Liver (tissue), 8 donors: ENCODE measurements at regions not wholly inside any gene's neighbourhood (a gene's known extent, or its start where the extent isn't known, plus 50 kb on each side); places are given as distances from the start of the nearest gene placed in this dataset.

Experiments
- DNase-seq: peaks from one replicate; pipeline ENCODE4 v3.0.0-alpha.2; 2017; ENCODE audit warnings: low spot score
- H3K27ac ChIP-seq, 2 donors: one replicate each; pipeline ENCODE4 v1.7.0; 2013; ENCODE audit warnings: inconsistent platforms in 2 of 2, low read length in 2 of 2, control low read depth in 1 of 2, low read depth in 1 of 2, mild to moderate bottlenecking in 1 of 2
- H3K27me3 ChIP-seq, 4 donors: one replicate each; pipeline versions ENCODE4 v1.6.1 to v1.7.0; 2013; ENCODE audit warnings: low read length in 3 of 4, inconsistent platforms in 1 of 4, mild to moderate bottlenecking in 1 of 4, moderate library complexity in 1 of 4; ENCODE audit not compliant: control insufficient read depth in 4 of 4, insufficient read depth in 4 of 4
- H3K36me3 ChIP-seq, 4 donors: one replicate each; pipeline versions ENCODE4 v1.6.1 to v1.7.0; 2013; ENCODE audit warnings: low read length in 3 of 4, mild to moderate bottlenecking in 3 of 4, low read depth in 1 of 4, moderate library complexity in 1 of 4; ENCODE audit not compliant: control insufficient read depth in 4 of 4, insufficient read depth in 3 of 4
- H3K4me1 ChIP-seq, 4 donors: one replicate each; pipeline versions ENCODE4 v1.6.1 to v1.7.0; 2013; ENCODE audit warnings: low read length in 3 of 4, mild to moderate bottlenecking in 3 of 4, moderate library complexity in 1 of 4; ENCODE audit not compliant: control insufficient read depth in 4 of 4, insufficient read depth in 4 of 4
- H3K4me3 ChIP-seq, 3 donors: one replicate each; pipeline versions ENCODE4 v1.6.1 to v1.7.0; 2013; ENCODE audit warnings: low read length in 3 of 3, control low read depth in 1 of 3, low read depth in 1 of 3, mild to moderate bottlenecking in 1 of 3
- H3K9ac ChIP-seq, 2 donors: one replicate each; pipeline ENCODE4 v1.7.0; 2013; ENCODE audit warnings: low read length in 2 of 2, mild to moderate bottlenecking in 2 of 2, moderate library complexity in 2 of 2, control low read depth in 1 of 2, low read depth in 1 of 2
- H3K9me3 ChIP-seq, 4 donors: one replicate each; pipeline versions ENCODE4 v1.6.1 to v1.7.0; 2013; ENCODE audit warnings: low read length in 3 of 4; ENCODE audit not compliant: control insufficient read depth in 4 of 4
- ATF3 ChIP-seq: IDR thresholded peaks from 2 replicates; pipeline ENCODE4 v1.6.1; 2016; ENCODE audit warnings: antibody characterized with exemption
- CTCF ChIP-seq: fragments of 150-350 bp; IDR thresholded peaks from 2 replicates; pipeline ENCODE4 v1.5.1; 2017; ENCODE audit warnings: improper control_type of control experiment, low read depth, low read length; ENCODE audit not compliant: missing input control
- EGR1 ChIP-seq, 2 donors: IDR thresholded peaks; 2 replicates each; pipeline ENCODE4 v1.6.1; 2016 to 2018; ENCODE audit warnings: antibody characterized with exemption in 2 of 2, low read depth in 2 of 2
- FOXA1 ChIP-seq: IDR thresholded peaks from 2 replicates; pipeline ENCODE4 v1.6.1; 2016; ENCODE audit warnings: antibody characterized with exemption
- FOXA2 ChIP-seq: IDR thresholded peaks from 2 replicates; pipeline ENCODE4 v1.6.1; 2016; ENCODE audit warnings: antibody characterized with exemption
- GABPA ChIP-seq, 2 donors: IDR thresholded peaks in 1 of 2; conservative IDR thresholded peaks in 1 of 2; 2 replicates each; pipeline ENCODE4 v1.6.1; 2016; ENCODE audit warnings: antibody characterized with exemption in 2 of 2, mild to moderate bottlenecking in 1 of 2, moderate library complexity in 1 of 2
- HNF4A ChIP-seq, 2 donors: conservative IDR thresholded peaks; 2 replicates each; pipeline ENCODE4 v1.6.1; 2016; ENCODE audit warnings: antibody characterized with exemption in 2 of 2, mild to moderate bottlenecking in 2 of 2
- HNF4G ChIP-seq: IDR thresholded peaks from 2 replicates; pipeline ENCODE4 v1.6.1; 2016; ENCODE audit warnings: antibody characterized with exemption
- JUND ChIP-seq, 2 donors: IDR thresholded peaks; 2 replicates each; pipeline ENCODE4 v1.6.1; 2016; ENCODE audit warnings: antibody characterized with exemption in 2 of 2
- MAX ChIP-seq: IDR thresholded peaks from 2 replicates; pipeline ENCODE4 v1.6.1; 2016; ENCODE audit warnings: antibody characterized with exemption
- RAD21 ChIP-seq, 2 donors: IDR thresholded peaks; 2 replicates each; pipeline ENCODE4 v1.6.1; 2016; ENCODE audit warnings: antibody characterized with exemption in 2 of 2, mild to moderate bottlenecking in 2 of 2
- RXRA ChIP-seq, 2 donors: IDR thresholded peaks; 2 replicates each; pipeline ENCODE4 v1.6.1; 2017 to 2018; ENCODE audit warnings: antibody characterized with exemption in 2 of 2, mild to moderate bottlenecking in 1 of 2
- SP1 ChIP-seq: IDR thresholded peaks from 2 replicates; pipeline ENCODE4 v1.6.1; 2018; ENCODE audit warnings: antibody characterized with exemption, mild to moderate bottlenecking
- YY1 ChIP-seq: IDR thresholded peaks from 2 replicates; pipeline ENCODE4 v1.6.1; 2016; ENCODE audit warnings: antibody characterized with exemption, mild to moderate bottlenecking
- ZBTB33 ChIP-seq: IDR thresholded peaks from 2 replicates; pipeline ENCODE4 v1.6.1; 2016; ENCODE audit warnings: antibody characterized with exemption
- WGBS: extraction: QIAGEN DNeasy Blood & Tissue Kit; methylation state at CpG from one replicate; pipeline ENCODE4 v1.1.7; 2013; 5-methylcytosine and 5-hydroxymethylcytosine counted together
- donor health status: healthy.
- donor health status: healthy.
- donor health status: healthy.
- donor health status: healthy.
- donor health status: healthy.

- Histone ChIP-seq H3K9me3 (no peaks in the 10 kb centered on the region), H3K27me3 (no peaks in the 10 kb centered on the region), H3K4me3 (no peak overlapping the region), H3K36me3 (no peaks in the 10 kb centered on the region), H3K27ac (no peak overlapping the region), H3K9ac (no peak overlapping the region), H3K4me1 (no peaks in the 10 kb centered on the region)
- DNase-seq: no peak
- TF ChIP-seq MAX (no peak), SP1 (no peak), HNF4G (no peak), JUND (IDR thresholded peaks at IDR 0.05) (no peak), CTCF (no peak), FOXA1 (no peak), HNF4A (conservative IDR thresholded peaks at IDR 0.05) (no peak), YY1 (no peak), RXRA (IDR thresholded peaks at IDR 0.05) (no peak), FOXA2 (no peak), ATF3 (no peak), ZBTB33 (no peak)
- 75% methylated on average over 5 of the region's 5 CpGs for WGBS
These were observed 515.7 kb upstream of the TLE4 start for GRCh38 chr9:79056041-79056440.

GRCh38 chr9:79057576-79057975 is 514.2 kb upstream of the TLE4 start:
- Histone ChIP-seq H3K27ac (no peak overlapping the region), H3K9ac (no peak overlapping the region), H3K4me1 (no peaks in the 10 kb centered on the region), H3K36me3 (no peaks in the 10 kb centered on the region), H3K27me3 (no peaks in the 10 kb centered on the region), H3K4me3 (no peak overlapping the region), H3K9me3 (no peaks in the 10 kb centered on the region)
- no peak for TF ChIP-seq ATF3
- TF ChIP-seq EGR1 (IDR thresholded peaks at IDR 0.05; ENCODE audit: low read depth in 2 of 2): no peak
- TF ChIP-seq FOXA1: no peak
- TF ChIP-seq JUND (IDR thresholded peaks at IDR 0.05): no peak
- TF ChIP-seq YY1: no peak
- no peak for TF ChIP-seq SP1
- TF ChIP-seq MAX: no peak
- DNase-seq: no peak

- 1% methylated on average over 1 of the region's 1 CpG for WGBS
- Histone ChIP-seq H3K4me1 (no peaks in the 10 kb centered on the region), H3K27me3 (no peaks in the 10 kb centered on the region), H3K9me3 (no peaks in the 10 kb centered on the region), H3K9ac (no peak overlapping the region), H3K27ac (no peak overlapping the region), H3K36me3 (no peaks in the 10 kb centered on the region), H3K4me3 (no peak overlapping the region)
- TF ChIP-seq GABPA (IDR thresholded peaks at IDR 0.05 in 1 of 2, conservative IDR thresholded peaks at IDR 0.05 in 1 of 2) (no peak), RAD21 (IDR thresholded peaks at IDR 0.05) (no peak)
- no peak for DNase-seq
These were observed 511.0 kb upstream of the TLE4 start for GRCh38 chr9:79060766-79061165.
